Neural cell (in vitro differentiated cells): ENCODE measurements at regions not wholly inside any gene's neighbourhood (a gene's known extent, or its start where the extent isn't known, plus 50 kb on each side); places are given as distances from the start of the nearest gene placed in this dataset.

Source experiments
- H2AFZ ChIP-seq: fragments of 200-600, 300-800 bp; sonication (generic), shearing (Covaris generic); 2 replicates; pipeline ENCODE4 v1.6.0; 2014; ENCODE audit warnings: low read depth, mild to moderate bottlenecking, antibody characterized with exemption, low read length, moderate library complexity
- H3F3A ChIP-seq: fragments of 200-600 bp; shearing (Covaris generic); 2 replicates; pipeline ENCODE4 v1.6.1; 2016; ENCODE audit warnings: mild to moderate bottlenecking, moderate library complexity, mixed read lengths, antibody characterized with exemption, low read length; ENCODE audit not compliant: insufficient read depth, poor library complexity, severe bottlenecking
- H3K27ac ChIP-seq: fragments of 200-600, 300-800 bp; sonication (generic), shearing (Covaris generic); 2 replicates; pipeline ENCODE4 v1.5.1; 2014; ENCODE audit warnings: mild to moderate bottlenecking, low read length, moderate library complexity
- H3K27me3 ChIP-seq: fragments of 300-800, 200-600 bp; sonication (generic), shearing (Covaris generic); 2 replicates; pipeline ENCODE4 v1.6.0; 2014; ENCODE audit warnings: mild to moderate bottlenecking, low read depth, low read length, moderate library complexity; ENCODE audit not compliant: insufficient read depth
- H3K36me3 ChIP-seq: fragments of 300-800, 200-600 bp; sonication (generic), shearing (Covaris generic); 2 replicates; pipeline ENCODE4 v1.5.1; 2014; ENCODE audit warnings: mild to moderate bottlenecking, antibody characterized with exemption, low read length, moderate library complexity; ENCODE audit not compliant: insufficient read depth
- H3K4me2 ChIP-seq: fragments of 300-800, 200-600 bp; sonication (generic), shearing (Covaris generic); 2 replicates; pipeline ENCODE4 v1.6.0; 2014; ENCODE audit warnings: mild to moderate bottlenecking, low read length
- H3K4me3 ChIP-seq: fragments of 300-800, 200-600 bp; sonication (generic), shearing (Covaris generic); 2 replicates; pipeline ENCODE4 v1.5.1; 2014; ENCODE audit warnings: mild to moderate bottlenecking, low read length, moderate library complexity
- H3K79me2 ChIP-seq: fragments of 200-600 bp; shearing (Covaris generic); replicated peaks from 2 replicates; pipeline ENCODE4 v1.6.0; 2014; ENCODE audit warnings: mild to moderate bottlenecking, low read length, moderate library complexity; ENCODE audit not compliant: insufficient read depth
- H3K9ac ChIP-seq: fragments of 300-800, 200-600 bp; sonication (generic), shearing (Covaris generic); 2 replicates; pipeline ENCODE4 v1.6.1; 2016; ENCODE audit warnings: mild to moderate bottlenecking, low read length, mixed read lengths
- H3K9me2 ChIP-seq: fragments of 200-600 bp; shearing (Covaris generic); 2 replicates; pipeline ENCODE4 v1.6.1; 2016; ENCODE audit warnings: mild to moderate bottlenecking, low read length, mixed read lengths; ENCODE audit not compliant: insufficient read depth
- H3K9me3 ChIP-seq: fragments of 200-600, 300-800 bp; sonication (generic), shearing (Covaris generic); 2 replicates; pipeline ENCODE4 v1.6.1; 2016; ENCODE audit warnings: mild to moderate bottlenecking, mixed run types, low read length, moderate library complexity, mixed read lengths
- H4K20me1 ChIP-seq: fragments of 200-600 bp; shearing (Covaris generic); 2 replicates; pipeline ENCODE4 v1.6.1; 2016; ENCODE audit warnings: mild to moderate bottlenecking, mixed run types; ENCODE audit not compliant: insufficient read depth
- CTCF ChIP-seq: fragments of 450-650 bp; IDR thresholded peaks from 2 replicates; pipeline ENCODE4 v1.5.1; 2014; ENCODE audit warnings: antibody characterized with exemption, mild to moderate bottlenecking, moderate library complexity; ENCODE audit not compliant: poor library complexity, severe bottlenecking
- EP300 ChIP-seq: fragments of 450-650 bp; conservative IDR thresholded peaks from 2 replicates; pipeline ENCODE4 v1.6.1; 2014; ENCODE audit warnings: antibody characterized with exemption, mild to moderate bottlenecking, moderate library complexity; ENCODE audit not compliant: poor library complexity, severe bottlenecking
- EZH2 ChIP-seq: fragments of 200-600, 300-800 bp; shearing (Covaris generic), sonication (generic); IDR thresholded peaks from 2 replicates; pipeline ENCODE4 v1.6.1; 2014; ENCODE audit warnings: antibody characterized with exemption, low read length, borderline replicate concordance, mild to moderate bottlenecking; ENCODE audit not compliant: insufficient read depth, poor library complexity, severe bottlenecking
- MXI1 ChIP-seq: fragments of 450-650 bp; conservative IDR thresholded peaks from 2 replicates; pipeline ENCODE4 v1.6.1; 2014; ENCODE audit warnings: antibody characterized with exemption, mild to moderate bottlenecking; ENCODE audit not compliant: poor library complexity, severe bottlenecking
- POLR2AphosphoS5 ChIP-seq: IDR thresholded peaks from 2 replicates; pipeline ENCODE4 v1.6.1; 2012
- RAD21 ChIP-seq: fragments of 450-650 bp; conservative IDR thresholded peaks from 2 replicates; pipeline ENCODE4 v1.6.1; 2014; ENCODE audit warnings: antibody characterized with exemption, mild to moderate bottlenecking, moderate library complexity
- REST ChIP-seq: IDR thresholded peaks from 2 replicates; pipeline ENCODE4 v1.6.1; 2012; ENCODE audit warnings: borderline replicate concordance
- SMC3 ChIP-seq: fragments of 450-650 bp; conservative IDR thresholded peaks from 2 replicates; pipeline ENCODE4 v1.6.1; 2014; ENCODE audit warnings: antibody characterized with exemption, mild to moderate bottlenecking, moderate library complexity; ENCODE audit not compliant: poor library complexity
- TAF1 ChIP-seq: IDR thresholded peaks from 2 replicates; pipeline ENCODE4 v1.6.1; 2012; ENCODE audit warnings: low read depth

- no peak overlapping the region for H3K27ac ChIP-seq
- TF ChIP-seq POLR2AphosphoS5, result no peak
- TF ChIP-seq MXI1, result no peak
- no peak for TF ChIP-seq EP300
- TF ChIP-seq CTCF, result no peak
- TF ChIP-seq EZH2, result no peak
- TF ChIP-seq REST, result no peak
- no peak for TF ChIP-seq RAD21
- no peak for TF ChIP-seq TAF1
- no peak for TF ChIP-seq SMC3
Observed at GRCh38 chr2:128969374-128969773, 650.7 kb upstream of the HS6ST1 start.

GRCh38 chr2:128970332-128971116 lies 651.9 kb upstream of the HS6ST1 start:
- Histone ChIP-seq H3K4me3 (no peak overlapping the region), H4K20me1 (no peaks in the 10 kb centered on the region), H2AFZ (no peak overlapping the region), H3K36me3 (no peaks in the 10 kb centered on the region), H3K9ac (no peak overlapping the region), H3K9me2 (no peaks in the 10 kb centered on the region), H3K4me2 (no peak overlapping the region), H3F3A (no peaks in the 10 kb centered on the region), H3K79me2 (no peaks in the 10 kb centered on the region), H3K27me3 (no peaks in the 10 kb centered on the region), H3K9me3 (no peaks in the 10 kb centered on the region), H3K27ac (no peak overlapping the region)
- TF ChIP-seq EZH2 (no peak), REST (no peak)

More at GRCh38 chr2:128969374-128969773, 650.7 kb upstream of the HS6ST1 start:
- no peaks in the 10 kb centered on the region for H3F3A ChIP-seq
- no peaks in the 10 kb centered on the region for H3K27me3 ChIP-seq
- no peaks in the 10 kb centered on the region for H4K20me1 ChIP-seq
- no peak overlapping the region for H3K4me2 ChIP-seq
- no peaks in the 10 kb centered on the region for H3K36me3 ChIP-seq
- no peak overlapping the region for H2AFZ ChIP-seq
- H3K4me3 ChIP-seq, result no peak overlapping the region
- no peaks in the 10 kb centered on the region for H3K79me2 ChIP-seq
- no peak overlapping the region for H3K9ac ChIP-seq
- no peaks in the 10 kb centered on the region for H3K9me2 ChIP-seq
- H3K9me3 ChIP-seq, result no peaks in the 10 kb centered on the region
